IMR-90 (cell line): ENCODE measurements at regions not wholly inside any gene's neighbourhood (a gene's known extent, or its start where the extent isn't known, plus 50 kb on each side); places are given as distances from the start of the nearest gene placed in this dataset.

Experiments
- ATAC-seq: fragments of 200-7000 bp; cut with Tn5 transposase; 2 replicates; pipeline ENCODE4 v1.9.1; 2020; ENCODE audit warnings: low read depth, mild to moderate bottlenecking, moderate library complexity
- BruUV-seq: library from RNA; stranded (reverse); fragments of 400-500 nt; replicated peaks from 2 replicates; lab custom pipeline; 2021; lab: Mats Ljungman, UMichigan
- CTCF ChIA-PET: fragments of 300-600 bp; formaldehyde crosslinking; extraction: SDS; loops from one replicate; lab custom pipeline; 2021; ENCODE audit warnings: antibody characterized with exemption; lab: Yijun Ruan, JAX
- POLR2A ChIA-PET: fragments of 300-600 bp; sonication (Branson Sonifier 250); formaldehyde crosslinking; loops from one replicate; lab custom pipeline; 2022; ENCODE audit warnings: antibody characterized with exemption; ENCODE audit not compliant: unreplicated experiment; lab: Charles Lee
- DNase-seq: peaks from one replicate; pipeline ENCODE4 v3.0.0; 2013
- H2AFZ ChIP-seq: replicated peaks from 2 replicates; pipeline ENCODE3; 2013; ENCODE audit warnings: low read length, mild to moderate bottlenecking; ENCODE audit not compliant: poor library complexity
- H2AK5ac ChIP-seq: 2 replicates; pipeline ENCODE4 v1.6.1; 2013; ENCODE audit warnings: low read depth, low read length, inconsistent platforms
- H2AK9ac ChIP-seq: replicated peaks from 2 replicates; pipeline ENCODE3; 2013; ENCODE audit warnings: mild to moderate bottlenecking, low read depth, low read length, moderate library complexity; ENCODE audit not compliant: poor library complexity
- H2BK120ac ChIP-seq: 2 replicates; pipeline ENCODE4 v1.6.1; 2013; ENCODE audit warnings: low read depth, low read length, inconsistent platforms
- H2BK15ac ChIP-seq: 3 replicates; pipeline ENCODE4 v1.6.1; 2013; ENCODE audit warnings: low read depth, low read length, inconsistent platforms
- H2BK20ac ChIP-seq: 2 replicates; pipeline ENCODE4 v1.6.1; 2013; ENCODE audit warnings: low read depth, mild to moderate bottlenecking, inconsistent platforms, low read length, moderate library complexity
- H2BK5ac ChIP-seq: 2 replicates; pipeline ENCODE4 v1.6.1; 2013; ENCODE audit warnings: mild to moderate bottlenecking, low read depth, low read length, inconsistent platforms; ENCODE audit not compliant: poor library complexity, severe bottlenecking
- H3K14ac ChIP-seq: replicated peaks from 2 replicates; pipeline ENCODE4 v1.6.1; 2013; ENCODE audit warnings: low read depth, low read length, inconsistent platforms
- H3K18ac ChIP-seq: 2 replicates; pipeline ENCODE4 v1.6.1; 2013; ENCODE audit warnings: low read depth, low read length, control low read depth
- H3K23ac ChIP-seq: 2 replicates; pipeline ENCODE4 v1.6.1; 2013; ENCODE audit warnings: low read depth, low read length, inconsistent platforms
- H3K27ac ChIP-seq: 2 replicates; pipeline ENCODE4 v1.5.1; 2013; ENCODE audit warnings: mild to moderate bottlenecking, control low read depth, low read length; ENCODE audit not compliant: insufficient read depth
- H3K27me3 ChIP-seq: 2 replicates; pipeline ENCODE4 v1.6.1; 2013; ENCODE audit warnings: low read length; ENCODE audit not compliant: control insufficient read depth, insufficient read depth
- H3K36me3 ChIP-seq: 2 replicates; pipeline ENCODE4 v1.6.1; 2013; ENCODE audit warnings: low read length, mixed read lengths; ENCODE audit not compliant: control insufficient read depth, insufficient read depth
- H3K4ac ChIP-seq: 2 replicates; pipeline ENCODE4 v1.6.1; 2013; ENCODE audit warnings: low read depth, low read length, inconsistent platforms
- H3K4me1 ChIP-seq: 2 replicates; pipeline ENCODE4 v1.6.1; 2013; ENCODE audit warnings: low read length, mixed read lengths; ENCODE audit not compliant: control insufficient read depth, insufficient read depth
- H3K4me2 ChIP-seq: 2 replicates; pipeline ENCODE4 v1.6.1; 2013; ENCODE audit warnings: low read depth, mild to moderate bottlenecking, control low read depth, low read length, moderate library complexity
- H3K4me3 ChIP-seq: 2 replicates; pipeline ENCODE4 v1.5.1; 2013; ENCODE audit warnings: low read depth, mild to moderate bottlenecking, control low read depth, low read length, moderate library complexity; ENCODE audit not compliant: insufficient read depth
- H3K56ac ChIP-seq: 2 replicates; pipeline ENCODE4 v1.6.1; 2013; ENCODE audit warnings: low read length, inconsistent platforms; ENCODE audit not compliant: insufficient read depth; ENCODE audit errors: extremely low read depth
- H3K79me1 ChIP-seq, 2 experiments: 2 replicates each; pipeline ENCODE4 v1.6.1; 2013; ENCODE audit warnings: low read length in 2 of 2, inconsistent platforms in 1 of 2, low read depth in 1 of 2
- H3K9ac ChIP-seq: 2 replicates; pipeline ENCODE4 v1.6.1; 2013; ENCODE audit warnings: low read depth, low read length, control low read depth
- H3K9me1 ChIP-seq: 2 replicates; pipeline ENCODE4 v1.6.1; 2013; ENCODE audit warnings: low read length, inconsistent platforms; ENCODE audit not compliant: insufficient read depth
- H3K9me3 ChIP-seq: 2 replicates; pipeline ENCODE4 v1.6.1; 2013; ENCODE audit warnings: low read length; ENCODE audit not compliant: control insufficient read depth, insufficient read depth
- H4K20me1 ChIP-seq: 2 replicates; pipeline ENCODE4 v1.6.1; 2013; ENCODE audit warnings: low read length, inconsistent platforms; ENCODE audit not compliant: insufficient read depth
- H4K5ac ChIP-seq: 2 replicates; pipeline ENCODE4 v1.6.1; 2013; ENCODE audit warnings: mild to moderate bottlenecking, low read depth, low read length, control low read depth
- H4K8ac ChIP-seq, 2 experiments: 2 replicates each; pipeline ENCODE4 v1.6.1; 2013; ENCODE audit warnings: low read depth in 2 of 2, low read length in 2 of 2, control low read depth in 1 of 2, inconsistent platforms in 1 of 2
- H4K91ac ChIP-seq: 2 replicates; pipeline ENCODE4 v1.6.1; 2013; ENCODE audit warnings: low read depth, low read length, inconsistent platforms; ENCODE audit not compliant: insufficient read depth
- SMC3 ChIP-seq: fragments of 150-350 bp; IDR thresholded peaks from 2 replicates; pipeline ENCODE4 v1.6.1; 2016; ENCODE audit warnings: low read depth, mild to moderate bottlenecking, antibody characterized with exemption, low read length, moderate library complexity
- WGBS, 2 experiments: methylation state at CpG; one replicate each; pipeline versions ENCODE4 v1.1.5 to v1.1.7; 2013; ENCODE audit warnings: missing lambda C conversion rate in 2 of 2; ENCODE audit not compliant: insufficient read length in 1 of 2; ENCODE audit errors: extremely low coverage in 2 of 2; 5-methylcytosine and 5-hydroxymethylcytosine counted together
- dilution Hi-C: fragments of 300-500 bp; cut with HindIII; formaldehyde crosslinking; loops from one replicate; pipeline ENCODE4 v1.14.3; 2018; ENCODE audit warnings: low sequenced_read_pairs; ENCODE audit not compliant: unreplicated experiment
- in situ Hi-C: fragments of 300-500 bp; cut with MboI; formaldehyde crosslinking; loops from 3 replicates; pipeline ENCODE4 v1.14.3; 2019; ENCODE audit warnings: low sequenced_read_pairs, inconsistent platforms, mixed read lengths
- intact Hi-C: fragments of 100-400 bp; cut with micrococcal nuclease; formaldehyde crosslinking; loops from 2 replicates; pipeline ENCODE4 v1.10.0; 2022

DNA sequence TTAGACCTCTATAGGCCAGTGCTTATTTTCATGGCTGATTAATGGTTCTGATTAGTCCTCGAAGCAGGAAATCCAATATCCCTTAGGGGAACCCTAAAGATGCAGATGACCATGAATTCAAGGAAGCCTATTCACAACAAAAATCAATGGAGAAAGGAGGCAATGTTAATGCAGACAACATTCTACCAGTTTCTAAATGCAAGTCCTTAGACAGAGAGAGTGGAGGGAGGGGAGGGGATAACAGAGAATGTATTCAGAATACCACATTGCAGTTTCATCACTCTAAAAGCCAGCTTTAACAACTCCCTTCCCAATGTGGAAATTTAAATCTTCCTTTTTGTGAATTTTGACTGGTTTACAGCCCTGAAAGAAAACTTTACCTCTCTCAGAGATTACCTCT, 87.1 kb upstream of the POU3F2 start:
- Histone ChIP-seq H3K23ac (no peak overlapping the region), H3K4ac (no peak overlapping the region), H2BK5ac (no peak overlapping the region), H2AFZ (no peak overlapping the region), H2BK15ac (no peak overlapping the region), H3K79me1 (no peaks in the 10 kb centered on the region), H3K9me3 (no peaks in the 10 kb centered on the region), H3K27me3 (no peaks in the 10 kb centered on the region), H4K91ac (no peak overlapping the region), H2BK120ac (no peak overlapping the region), H3K9ac (no peak overlapping the region), H3K27ac (no peak overlapping the region), H4K20me1 (no peaks in the 10 kb centered on the region), H4K5ac (no peak overlapping the region), H3K14ac (no peak overlapping the region), H3K4me2 (no peak overlapping the region), H3K18ac (no peak overlapping the region), H4K8ac (no peak overlapping the region), H3K4me1 (no peaks in the 10 kb centered on the region), H3K9me1 (no peaks in the 10 kb centered on the region), H3K4me3 (no peak overlapping the region), H2BK20ac (no peak overlapping the region), H3K36me3 (no peaks in the 10 kb centered on the region), H3K56ac (no peak overlapping the region), H2AK9ac (no peak overlapping the region), H2AK5ac (no peak overlapping the region)
- TF ChIP-seq SMC3 = no peak
- ChIA-PET POLR2A (no interaction called here), CTCF (no interaction called here)
- WGBS, 2 experiments = no CpG with 5 or more reads among the region's 1 CpG
- no TSS peak for BruUV-seq
- dilution Hi-C loops (no loop called here), in situ Hi-C loops (no loop called here), intact Hi-C loops (no loop called here)
- no peak for DNase-seq
- no peak for ATAC-seq
